ENCODE measurements at regions not wholly inside any gene's neighbourhood (a gene's known extent, or its start where the extent isn't known, plus 50 kb on each side); places are given as distances from the start of the nearest gene placed in this dataset.

DNA sequence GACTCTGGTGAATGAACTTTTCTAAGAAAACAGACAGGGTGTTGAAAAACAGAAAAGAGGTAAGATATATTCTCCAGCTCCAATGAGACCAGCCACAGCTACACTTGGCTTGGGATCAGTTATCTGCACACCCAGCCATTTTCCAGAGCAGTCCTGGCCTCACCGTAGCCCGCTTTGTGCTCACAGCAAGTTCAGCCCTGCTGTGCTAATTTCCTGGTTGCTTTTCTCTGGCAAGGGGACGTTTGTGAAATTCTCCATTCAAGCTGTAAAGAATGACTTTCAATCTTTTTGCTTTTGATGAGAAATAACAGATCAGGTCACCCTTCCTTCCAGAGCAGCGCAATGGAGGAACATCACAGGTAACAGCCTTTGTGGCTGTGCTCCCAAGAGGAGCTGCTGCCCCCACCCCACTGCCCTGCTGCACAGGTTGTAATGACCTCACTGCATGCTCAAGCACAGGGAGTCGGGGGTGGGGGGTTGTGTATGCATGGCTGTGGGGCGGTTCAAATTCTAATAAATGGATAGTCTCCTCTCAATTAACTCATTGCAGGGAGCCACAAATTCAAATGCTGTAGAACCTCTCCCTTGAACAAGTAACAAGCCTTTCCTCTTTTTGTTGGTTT, 516.6 kb upstream of the NBEA start:
- TF ChIP-seq CTCF (IDR thresholded peaks at IDR 0.05) (no peak), POLR2A (IDR thresholded peaks at IDR 0.05) (no peak)
- no peak overlapping the region for H3K4me3 ChIP-seq
- 34 to 68% methylated on average over 5 of the region's 6 CpGs for WGBS, 2 donors

DNA sequence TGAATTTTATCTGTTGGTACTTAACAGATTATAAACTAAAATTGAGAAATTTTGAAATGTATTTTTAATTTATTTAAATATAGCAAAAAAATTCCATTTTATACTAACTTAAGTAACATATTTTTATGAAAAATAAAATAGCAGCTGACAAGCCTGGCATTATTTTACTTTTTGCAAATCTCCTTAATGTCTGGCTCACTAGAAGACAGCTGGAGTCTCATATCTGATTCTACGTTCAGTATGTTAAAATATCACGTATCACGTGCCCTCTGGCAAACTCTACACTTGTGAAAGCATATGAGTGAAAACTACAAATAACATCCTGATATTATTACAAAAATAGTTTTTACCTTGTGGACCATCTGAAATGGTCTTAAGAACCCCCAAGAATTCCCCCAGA, 513.2 kb upstream of the NBEA start:
- Histone ChIP-seq H3K4me3 (no peak overlapping the region), H3K27ac (no peak overlapping the region), H3K36me3 (no peaks in the 10 kb centered on the region), H3K27me3 (no peaks in the 10 kb centered on the region), H3K9me3 (no peaks in the 10 kb centered on the region), H3K4me1 (peaks cover 0 to 18% (median 0%) of the 10 kb centered on the region in 3 donors)
- 92 to 98% methylated on average over 3 of the region's 3 CpGs for WGBS, 2 donors
- no peak for TF ChIP-seq POLR2A (IDR thresholded peaks at IDR 0.05)
- TF ChIP-seq CTCF (IDR thresholded peaks at IDR 0.05), result no peak
- DNase-seq, result no peak
- intact Hi-C loops (cut with DNase I), result no loop called here

More for the DNA sequence above, 516.6 kb upstream of the NBEA start:
- Histone ChIP-seq H3K27me3 (no peaks in the 10 kb centered on the region), H3K27ac (no peak overlapping the region), H3K36me3 (no peaks in the 10 kb centered on the region), H3K9me3 (no peaks in the 10 kb centered on the region), H3K4me1 (peaks cover 0 to 32% (median 3%) of the 10 kb centered on the region in 3 donors)
- intact Hi-C loops (cut with DNase I), result no loop called here
- no peak for DNase-seq

GRCh38 chr13:34430294-34430693, 511.8 kb upstream of the NBEA start:
- DNase-seq, result no peak
- intact Hi-C loops (cut with DNase I), result no loop called here
- no peaks in the 10 kb centered on the region for H3K36me3 ChIP-seq
- H3K4me3 ChIP-seq, result no peak overlapping the region
- WGBS, 2 donors, result 35 to 100% methylated on average over 2 of the region's 2 CpGs
- no peaks in the 10 kb centered on the region for H3K9me3 ChIP-seq
- H3K27me3 ChIP-seq, result no peaks in the 10 kb centered on the region
- H3K27ac ChIP-seq, result no peak overlapping the region
- peaks cover 0 to 17% (median 0%) of the 10 kb centered on the region in 3 donors for H3K4me1 ChIP-seq
- TF ChIP-seq POLR2A (IDR thresholded peaks at IDR 0.05) (no peak), CTCF (IDR thresholded peaks at IDR 0.05) (no peak)

DNA sequence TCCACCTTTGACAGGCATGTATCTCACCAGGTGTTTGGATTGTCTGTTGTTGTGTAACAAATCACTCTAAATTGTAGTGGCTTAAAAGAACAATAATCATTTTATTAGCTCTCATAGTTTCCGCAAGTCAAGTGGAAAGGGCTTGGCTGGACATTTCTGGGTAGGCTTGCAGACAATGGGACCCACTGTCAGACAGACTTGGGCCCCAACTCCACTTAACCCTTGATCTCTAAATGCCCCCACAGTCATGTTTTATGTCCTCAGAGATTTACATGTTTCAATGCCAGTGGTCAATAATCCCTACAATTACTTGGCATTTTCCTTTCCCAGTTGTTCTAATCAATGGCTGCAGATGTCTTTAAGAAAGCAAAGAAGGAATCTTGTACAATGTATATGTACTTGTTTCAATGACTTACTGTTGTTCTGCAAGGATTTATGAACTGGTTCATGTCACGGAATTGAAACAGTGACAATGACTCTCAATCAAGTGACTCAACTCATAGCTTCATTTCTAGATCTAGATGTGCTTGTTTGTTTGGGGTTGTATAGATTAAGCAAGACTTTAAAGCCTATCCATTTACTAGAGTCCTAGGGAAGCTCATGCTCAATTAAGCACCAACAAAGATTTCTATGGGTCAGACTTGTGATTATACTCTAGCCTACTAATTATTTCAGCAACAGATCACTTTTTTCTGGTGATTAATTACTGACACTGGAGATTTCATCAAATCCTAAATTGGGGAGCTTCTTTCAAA, 510.1 kb upstream of the NBEA start:
- Histone ChIP-seq H3K4me1 (peaks cover 0 to 8% (median 0%) of the 10 kb centered on the region in 3 donors), H3K9me3 (no peaks in the 10 kb centered on the region), H3K36me3 (no peaks in the 10 kb centered on the region), H3K27me3 (no peaks in the 10 kb centered on the region), H3K27ac (no peak overlapping the region), H3K4me3 (no peak overlapping the region)
- TF ChIP-seq POLR2A (IDR thresholded peaks at IDR 0.05) (no peak), CTCF (IDR thresholded peaks at IDR 0.05) (no peak)
- intact Hi-C loops (cut with DNase I), result no loop called here
- 67 to 89% methylated on average over 2 of the region's 2 CpGs for WGBS, 2 donors
- no peak for DNase-seq

DNA sequence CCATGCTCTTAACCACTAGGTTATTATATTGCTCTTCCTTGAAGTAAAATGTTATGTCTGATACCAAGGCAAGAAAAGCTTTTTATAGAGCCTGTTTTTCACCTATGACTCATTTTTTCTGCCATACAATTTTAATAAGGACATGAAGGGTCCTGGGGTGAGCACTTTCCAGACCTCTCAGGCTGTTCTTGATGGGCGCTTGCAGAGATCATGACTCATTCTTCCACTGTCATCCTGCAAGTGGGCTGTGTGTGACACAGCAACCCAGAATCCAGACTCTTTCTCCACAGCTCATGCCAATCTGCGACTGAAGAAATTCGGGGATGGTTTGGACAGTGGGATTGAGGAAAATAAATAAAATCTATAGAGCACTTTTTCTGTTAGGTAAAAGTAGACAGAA, 506.7 kb upstream of the NBEA start:
- no peak for DNase-seq
- peaks cover 0 to 8% (median 0%) of the 10 kb centered on the region in 3 donors for H3K4me1 ChIP-seq
- no peak overlapping the region for H3K27ac ChIP-seq
- intact Hi-C loops (cut with DNase I), result no loop called here
- no peak overlapping the region for H3K4me3 ChIP-seq
- 60 to 73% methylated on average over 3 of the region's 3 CpGs for WGBS, 2 donors
- TF ChIP-seq POLR2A (IDR thresholded peaks at IDR 0.05) (no peak), CTCF (IDR thresholded peaks at IDR 0.05) (no peak)
- no peaks in the 10 kb centered on the region for H3K9me3 ChIP-seq
- H3K27me3 ChIP-seq, result no peaks in the 10 kb centered on the region
- no peaks in the 10 kb centered on the region for H3K36me3 ChIP-seq

All from esophagus squamous epithelium (tissue), 5 donors.